Esophagus squamous epithelium (tissue), 4 donors: ENCODE measurements at regions not wholly inside any gene's neighbourhood (a gene's known extent, or its start where the extent isn't known, plus 50 kb on each side); places are given as distances from the start of the nearest gene placed in this dataset.

Experiments
- POLR2A ChIP-seq, 4 donors: fragments of 450-650 bp; IDR thresholded peaks; one replicate each; pipeline ENCODE4 v1.6.1; 2017; ENCODE audit warnings: antibody characterized with exemption in 4 of 4, mild to moderate bottlenecking in 4 of 4, moderate library complexity in 3 of 4
- TF ChIP-seq, protein P1 (sequence below), 6 experiments: fragments of 450-650 bp in 4 of 6; fragments of 200-600 bp in 2 of 6; sonication (generic) in 2 of 6; IDR thresholded peaks; one replicate each; pipeline ENCODE4 v1.5.1; 2016 to 2019; ENCODE audit warnings: antibody characterized with exemption in 6 of 6, mild to moderate bottlenecking in 4 of 6, moderate library complexity in 4 of 6

DNA sequence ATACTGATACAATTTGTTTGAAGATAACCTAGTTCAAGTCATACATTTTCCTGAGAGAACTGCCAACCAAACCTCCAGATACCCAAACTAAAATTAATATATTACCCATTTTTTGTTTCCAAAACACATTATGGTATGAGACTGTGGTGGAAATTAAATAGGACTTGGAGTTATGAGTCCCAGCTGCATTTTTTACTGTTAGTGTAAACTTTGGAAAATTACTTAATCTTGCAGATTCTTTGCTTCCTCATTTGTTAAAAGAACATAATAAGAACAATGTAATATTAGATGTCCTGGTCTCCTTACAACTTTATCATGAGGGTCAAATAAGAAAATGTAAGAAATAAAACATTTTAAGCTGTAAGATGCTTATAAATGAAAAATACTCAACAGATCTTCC is 98.2 kb upstream of the TRIB2 start:
- TF ChIP-seq POLR2A (IDR thresholded peaks at IDR 0.05), result no peak
- TF ChIP-seq, protein P1, sequence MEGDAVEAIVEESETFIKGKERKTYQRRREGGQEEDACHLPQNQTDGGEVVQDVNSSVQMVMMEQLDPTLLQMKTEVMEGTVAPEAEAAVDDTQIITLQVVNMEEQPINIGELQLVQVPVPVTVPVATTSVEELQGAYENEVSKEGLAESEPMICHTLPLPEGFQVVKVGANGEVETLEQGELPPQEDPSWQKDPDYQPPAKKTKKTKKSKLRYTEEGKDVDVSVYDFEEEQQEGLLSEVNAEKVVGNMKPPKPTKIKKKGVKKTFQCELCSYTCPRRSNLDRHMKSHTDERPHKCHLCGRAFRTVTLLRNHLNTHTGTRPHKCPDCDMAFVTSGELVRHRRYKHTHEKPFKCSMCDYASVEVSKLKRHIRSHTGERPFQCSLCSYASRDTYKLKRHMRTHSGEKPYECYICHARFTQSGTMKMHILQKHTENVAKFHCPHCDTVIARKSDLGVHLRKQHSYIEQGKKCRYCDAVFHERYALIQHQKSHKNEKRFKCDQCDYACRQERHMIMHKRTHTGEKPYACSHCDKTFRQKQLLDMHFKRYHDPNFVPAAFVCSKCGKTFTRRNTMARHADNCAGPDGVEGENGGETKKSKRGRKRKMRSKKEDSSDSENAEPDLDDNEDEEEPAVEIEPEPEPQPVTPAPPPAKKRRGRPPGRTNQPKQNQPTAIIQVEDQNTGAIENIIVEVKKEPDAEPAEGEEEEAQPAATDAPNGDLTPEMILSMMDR (IDR thresholded peaks at IDR 0.05), result no peak
